AG10803 (cell line): ENCODE measurements at regions not wholly inside any gene's neighbourhood (a gene's known extent, or its start where the extent isn't known, plus 50 kb on each side); places are given as distances from the start of the nearest gene placed in this dataset.

Source experiments
- DNase-seq: peaks from one replicate; pipeline ENCODE4 v3.0.0; 2010; ENCODE audit warnings: low read depth
- H3K4me3 ChIP-seq: 2 replicates; pipeline ENCODE4 v1.5.1; 2011; ENCODE audit warnings: mild to moderate bottlenecking, low read length, control low read depth
- TF ChIP-seq, protein P1 (sequence below): conservative IDR thresholded peaks from 2 replicates; pipeline ENCODE4 v1.5.1; 2011; ENCODE audit warnings: mild to moderate bottlenecking, low read length, control low read depth, inconsistent platforms

- H3K4me3 ChIP-seq = no peak overlapping the region
- DNase-seq = no peak
- TF ChIP-seq, protein P1, sequence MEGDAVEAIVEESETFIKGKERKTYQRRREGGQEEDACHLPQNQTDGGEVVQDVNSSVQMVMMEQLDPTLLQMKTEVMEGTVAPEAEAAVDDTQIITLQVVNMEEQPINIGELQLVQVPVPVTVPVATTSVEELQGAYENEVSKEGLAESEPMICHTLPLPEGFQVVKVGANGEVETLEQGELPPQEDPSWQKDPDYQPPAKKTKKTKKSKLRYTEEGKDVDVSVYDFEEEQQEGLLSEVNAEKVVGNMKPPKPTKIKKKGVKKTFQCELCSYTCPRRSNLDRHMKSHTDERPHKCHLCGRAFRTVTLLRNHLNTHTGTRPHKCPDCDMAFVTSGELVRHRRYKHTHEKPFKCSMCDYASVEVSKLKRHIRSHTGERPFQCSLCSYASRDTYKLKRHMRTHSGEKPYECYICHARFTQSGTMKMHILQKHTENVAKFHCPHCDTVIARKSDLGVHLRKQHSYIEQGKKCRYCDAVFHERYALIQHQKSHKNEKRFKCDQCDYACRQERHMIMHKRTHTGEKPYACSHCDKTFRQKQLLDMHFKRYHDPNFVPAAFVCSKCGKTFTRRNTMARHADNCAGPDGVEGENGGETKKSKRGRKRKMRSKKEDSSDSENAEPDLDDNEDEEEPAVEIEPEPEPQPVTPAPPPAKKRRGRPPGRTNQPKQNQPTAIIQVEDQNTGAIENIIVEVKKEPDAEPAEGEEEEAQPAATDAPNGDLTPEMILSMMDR = no peak
These were observed 117.0 kb upstream of the AHR start for GRCh38 chr7:17181482-17181881.

DNA sequence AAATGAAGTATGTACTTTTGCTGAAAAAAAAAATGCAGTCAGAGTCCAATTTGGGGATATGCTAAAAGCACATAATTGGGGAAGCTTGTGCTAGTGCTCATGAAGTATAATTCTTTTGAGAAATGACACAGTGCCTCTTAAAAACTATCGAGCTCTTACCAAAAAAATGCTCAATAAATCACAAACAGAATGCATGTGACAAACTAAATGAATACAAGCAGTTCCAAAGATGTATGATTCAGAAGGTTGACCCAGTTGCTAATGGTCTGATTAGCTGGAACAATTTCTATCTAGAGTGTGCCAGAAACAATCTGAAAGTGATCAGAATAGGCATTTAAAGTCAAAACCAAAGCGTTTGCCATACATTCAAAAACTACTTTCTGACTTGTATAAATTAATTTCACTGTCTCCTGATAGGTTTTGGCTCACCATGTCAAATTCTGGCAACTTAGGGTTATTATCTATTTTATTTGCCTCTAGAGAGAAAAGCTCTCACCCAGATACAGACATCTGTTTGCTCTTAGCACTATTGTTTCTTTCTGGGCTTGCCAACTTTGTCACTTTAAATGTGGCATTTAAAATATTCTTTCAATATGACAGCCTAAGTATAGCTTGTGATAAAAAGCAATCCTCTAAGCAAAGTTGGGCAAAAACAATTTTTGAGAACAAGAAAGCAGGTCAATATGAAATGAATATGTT is 114.7 kb upstream of the AHR start:
- peak; percentile 92 for DNase-seq
- H3K4me3 ChIP-seq = no peak overlapping the region

GRCh38 chr7:17184805-17185689 is 113.4 kb upstream of the AHR start:
- DNase-seq = peak; percentile 26
- no peak overlapping the region for H3K4me3 ChIP-seq
- TF ChIP-seq, protein P1 = no peak

More for the DNA sequence above, 114.7 kb upstream of the AHR start:
- TF ChIP-seq, protein P1 = no peak

DNA sequence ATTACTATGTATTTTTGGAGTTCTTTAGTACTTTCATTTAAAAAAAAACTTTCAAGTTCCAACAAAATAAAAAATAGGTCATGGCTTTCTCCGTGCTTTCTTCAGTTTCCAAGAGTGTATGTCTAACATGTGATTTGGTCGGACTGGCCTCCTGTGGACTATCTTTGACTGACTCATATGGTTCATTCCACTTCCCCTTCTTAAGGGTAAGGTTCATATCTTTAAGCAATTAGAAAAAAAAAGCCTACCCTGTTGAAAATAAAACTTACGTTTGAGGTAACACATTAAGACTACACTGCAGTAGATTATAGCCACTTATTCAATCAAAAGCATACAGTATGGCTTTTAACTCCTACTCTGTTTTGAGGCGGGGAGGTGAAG is 112.8 kb upstream of the AHR start:
- TF ChIP-seq, protein P1 = no peak
- no peak overlapping the region for H3K4me3 ChIP-seq
- peak; percentile 6 for DNase-seq

GRCh38 chr7:17186745-17187530 is 111.5 kb upstream of the AHR start:
- no peak overlapping the region for H3K4me3 ChIP-seq
- TF ChIP-seq, protein P1 = no peak
- no peak for DNase-seq

- no peak overlapping the region for H3K4me3 ChIP-seq
- TF ChIP-seq, protein P1 = no peak
- no peak for DNase-seq
These were observed 103.8 kb upstream of the AHR start for GRCh38 chr7:17194656-17195055.
